Glomerular visceral epithelial cell (primary cell): ENCODE measurements at regions not wholly inside any gene's neighbourhood (a gene's known extent, or its start where the extent isn't known, plus 50 kb on each side); places are given as distances from the start of the nearest gene placed in this dataset.

Source experiments
- DNase-seq: peaks from one replicate; pipeline ENCODE4 v3.0.0-alpha.2; 2016; ENCODE audit errors: extremely low spot score

GRCh38 chr17:79444198-79444597 is 166.7 kb downstream of the RBFOX3 start:
- DNase-seq, result no peak

GRCh38 chr17:79443026-79443425 is 167.8 kb downstream of the RBFOX3 start:
- no peak for DNase-seq

- DNase-seq, result no peak
Measured at GRCh38 chr17:79441356-79442160, 169.3 kb downstream of the RBFOX3 start.

- no peak for DNase-seq
Measured at GRCh38 chr17:79440251-79440650, 170.6 kb downstream of the RBFOX3 start.

- DNase-seq, result no peak
Measured at GRCh38 chr17:79439493-79439892, 171.4 kb downstream of the RBFOX3 start.

- DNase-seq, result no peak
Measured at GRCh38 chr17:79438546-79439334, 172.1 kb downstream of the RBFOX3 start.

- DNase-seq, result no peak
Measured at GRCh38 chr17:79438058-79438457, 172.8 kb downstream of the RBFOX3 start.

GRCh38 chr17:79437081-79437480 is 173.8 kb downstream of the RBFOX3 start:
- DNase-seq, result no peak

- no peak for DNase-seq
Measured at GRCh38 chr17:79435962-79436361, 174.9 kb downstream of the RBFOX3 start.

GRCh38 chr17:79435296-79435695 is 175.6 kb downstream of the RBFOX3 start:
- no peak for DNase-seq

GRCh38 chr17:79434215-79434614 is 176.6 kb downstream of the RBFOX3 start:
- DNase-seq, result no peak

- DNase-seq, result no peak
Measured at GRCh38 chr17:79433379-79433778, 177.5 kb downstream of the RBFOX3 start.

GRCh38 chr17:79431175-79431574 is 179.7 kb downstream of the RBFOX3 start:
- DNase-seq, result no peak

GRCh38 chr17:79429864-79430494 is 180.9 kb downstream of the RBFOX3 start:
- DNase-seq, result no peak

GRCh38 chr17:79428988-79429387 is 181.9 kb downstream of the RBFOX3 start:
- no peak for DNase-seq

- DNase-seq, result no peak
Measured at GRCh38 chr17:79427621-79428539, 183.0 kb downstream of the RBFOX3 start.

- DNase-seq, result no peak
Measured at GRCh38 chr17:79425686-79426085, 185.2 kb downstream of the RBFOX3 start.

- DNase-seq, result no peak
Measured at GRCh38 chr17:79424471-79425185, 186.2 kb downstream of the RBFOX3 start.

- DNase-seq, result no peak
Measured at GRCh38 chr17:79423811-79424465, 186.9 kb downstream of the RBFOX3 start.

- DNase-seq, result no peak
Measured at GRCh38 chr17:79422236-79422635, 188.6 kb downstream of the RBFOX3 start.
